GM21367 (cell line): ENCODE measurements at regions not wholly inside any gene's neighbourhood (a gene's known extent, or its start where the extent isn't known, plus 50 kb on each side); places are given as distances from the start of the nearest gene placed in this dataset.

Experiments
- ATAC-seq: cut with Tn5 transposase; IDR thresholded peaks from one replicate; pipeline ENCODE4 v1.9.1; 2021; ENCODE audit not compliant: unreplicated experiment

DNA sequence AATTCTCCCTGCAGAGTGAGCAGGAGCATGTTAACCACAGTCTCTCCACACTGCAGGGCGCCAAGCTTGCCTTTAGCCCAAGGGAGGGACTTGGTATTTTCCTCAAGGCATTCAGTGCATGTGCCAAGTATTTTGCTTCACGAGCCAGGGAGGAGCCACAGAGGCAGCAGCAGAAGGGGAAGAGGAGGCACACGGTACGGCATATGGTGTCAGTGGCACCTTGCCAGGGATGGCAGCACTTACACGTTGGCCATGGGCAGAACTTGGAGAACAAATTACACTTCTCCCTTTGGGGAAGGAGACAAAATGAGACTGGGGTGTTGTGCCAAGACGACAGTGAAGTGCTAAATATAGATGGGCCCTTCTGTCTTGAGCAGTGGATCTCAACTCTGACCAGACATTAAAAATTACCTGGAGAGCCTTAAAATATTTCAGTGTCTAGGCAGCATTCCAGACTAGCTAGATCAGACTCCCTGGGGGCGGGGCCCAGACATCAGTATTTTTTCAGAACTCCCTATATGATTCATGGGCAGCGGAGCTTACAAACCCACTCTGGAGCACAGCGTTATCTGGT, 155.8 kb downstream of the DRD1 start:
- no peak for ATAC-seq

GRCh38 chr5:175286981-175287380, 157.0 kb downstream of the DRD1 start:
- no peak for ATAC-seq

GRCh38 chr5:175285261-175285660, 158.7 kb downstream of the DRD1 start:
- no peak for ATAC-seq

GRCh38 chr5:175284806-175285205, 159.2 kb downstream of the DRD1 start:
- ATAC-seq = no peak

DNA sequence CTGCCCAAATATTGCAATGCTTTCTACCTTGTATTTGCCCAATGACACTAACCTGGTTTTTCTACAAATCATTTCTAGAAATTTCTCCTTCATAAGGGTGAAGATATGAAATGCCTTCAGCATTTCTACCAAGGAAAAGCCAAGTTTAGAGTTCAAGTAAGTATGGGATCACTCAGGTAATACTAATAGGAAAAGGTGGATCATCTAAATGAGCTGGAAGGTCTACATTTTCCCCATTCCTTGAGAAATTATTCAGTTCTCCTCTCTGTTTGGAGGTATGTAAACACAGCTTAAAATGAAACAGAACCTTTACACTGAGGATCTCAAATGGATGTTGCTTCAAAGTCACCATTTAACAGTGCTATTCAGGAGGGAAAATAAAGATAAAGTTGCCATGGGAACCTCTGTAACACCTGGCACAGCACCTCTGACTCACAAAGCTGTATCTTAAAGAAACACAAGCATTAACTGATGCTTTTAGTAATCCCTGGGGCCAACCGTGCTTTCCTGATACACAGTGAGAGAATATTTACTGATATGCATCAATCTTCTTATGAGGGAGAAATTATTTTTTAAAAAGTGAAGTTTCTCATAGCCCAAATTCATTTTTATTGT, 161.3 kb downstream of the DRD1 start:
- ATAC-seq = no peak

DNA sequence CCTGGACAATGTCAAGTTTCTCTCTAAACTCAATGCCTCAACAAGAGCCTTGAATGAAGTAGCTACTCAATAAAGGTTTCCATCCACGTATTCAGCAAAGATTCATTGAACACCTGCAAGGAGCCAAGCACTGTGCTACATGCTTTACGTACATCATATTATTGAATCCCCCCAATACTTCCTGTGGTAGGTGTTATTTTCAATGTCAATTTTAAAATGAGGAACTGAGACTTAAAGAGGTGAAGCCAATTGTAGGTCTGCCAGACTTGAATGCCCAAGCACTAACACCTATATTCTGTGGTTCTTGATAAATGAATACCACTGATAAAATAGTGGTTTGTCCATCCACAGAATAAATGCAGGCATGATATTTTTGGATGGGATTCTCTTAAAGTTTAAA, 162.3 kb downstream of the DRD1 start:
- peak; percentile 71 for ATAC-seq

DNA sequence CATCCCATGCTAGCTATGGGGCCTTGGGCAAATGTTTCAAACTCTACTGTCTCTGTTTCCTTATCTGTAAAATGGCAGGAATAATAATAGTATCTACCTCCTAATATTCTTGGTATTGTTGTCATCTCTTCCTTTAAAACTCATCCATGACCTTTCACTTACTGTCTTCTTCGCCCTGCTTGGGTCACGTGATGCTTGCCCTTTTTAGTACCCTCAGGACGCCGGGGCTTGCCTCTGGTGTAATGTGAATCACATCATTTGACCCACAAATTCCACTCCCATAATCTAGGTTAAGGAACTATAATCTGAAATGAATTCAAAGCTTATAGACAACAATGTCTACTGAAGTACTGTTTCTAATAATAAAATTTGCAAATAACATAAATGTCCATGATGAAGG, 162.7 kb downstream of the DRD1 start:
- ATAC-seq = no peak

DNA sequence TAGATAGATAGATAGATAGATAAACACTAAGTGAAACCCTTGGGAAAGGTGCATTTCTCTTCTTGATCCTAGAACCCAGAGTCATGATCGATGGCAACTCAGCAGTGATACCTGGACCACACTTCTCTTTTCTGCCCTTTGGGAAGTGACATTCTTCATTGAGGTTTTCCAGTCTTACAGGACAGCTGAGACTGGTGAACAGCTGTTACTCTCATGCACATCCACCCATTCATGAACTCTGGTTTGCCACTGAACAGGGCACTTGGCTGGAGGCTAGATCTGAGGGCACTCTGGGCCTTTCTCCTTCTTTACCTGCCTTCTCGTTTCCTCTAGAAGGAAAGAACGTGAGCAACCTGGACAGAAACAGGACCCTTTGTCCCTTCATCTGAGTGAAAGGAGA, 164.5 kb downstream of the DRD1 start:
- no peak for ATAC-seq

- ATAC-seq = no peak
Observed at GRCh38 chr5:175275748-175276147, 168.2 kb downstream of the DRD1 start.

- no peak for ATAC-seq
Observed at GRCh38 chr5:175275097-175275496, 168.9 kb downstream of the DRD1 start.

- ATAC-seq = no peak
Observed at GRCh38 chr5:175274171-175274570, 169.8 kb downstream of the DRD1 start.

GRCh38 chr5:175264406-175264805, 179.6 kb downstream of the DRD1 start:
- no peak for ATAC-seq

DNA sequence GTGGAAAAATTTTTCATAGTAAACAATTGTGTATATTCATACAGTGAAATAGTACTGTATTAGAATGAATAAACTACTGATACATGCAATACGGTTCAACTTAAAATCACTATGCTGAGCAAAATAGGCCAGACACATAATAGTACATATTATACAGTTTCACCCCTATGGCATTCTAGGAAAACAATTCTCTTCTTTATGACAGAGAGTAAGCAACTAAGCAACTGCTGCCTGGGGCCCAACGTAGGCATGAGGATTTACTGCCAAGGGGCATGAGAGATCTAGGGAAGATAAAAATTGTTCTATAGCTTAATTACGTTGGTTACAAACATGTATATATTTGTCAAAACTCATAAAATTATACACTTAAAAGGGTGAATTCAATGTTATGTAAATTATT, 180.2 kb downstream of the DRD1 start:
- no peak for ATAC-seq

- no peak for ATAC-seq
Observed at GRCh38 chr5:175261526-175261925, 182.5 kb downstream of the DRD1 start.

- no peak for ATAC-seq
Observed at GRCh38 chr5:175261037-175261436, 182.9 kb downstream of the DRD1 start.

- no peak for ATAC-seq
Observed at GRCh38 chr5:175257847-175258194, 186.2 kb downstream of the DRD1 start.

- no peak for ATAC-seq
Observed at GRCh38 chr5:175257128-175257846, 186.7 kb downstream of the DRD1 start.

DNA sequence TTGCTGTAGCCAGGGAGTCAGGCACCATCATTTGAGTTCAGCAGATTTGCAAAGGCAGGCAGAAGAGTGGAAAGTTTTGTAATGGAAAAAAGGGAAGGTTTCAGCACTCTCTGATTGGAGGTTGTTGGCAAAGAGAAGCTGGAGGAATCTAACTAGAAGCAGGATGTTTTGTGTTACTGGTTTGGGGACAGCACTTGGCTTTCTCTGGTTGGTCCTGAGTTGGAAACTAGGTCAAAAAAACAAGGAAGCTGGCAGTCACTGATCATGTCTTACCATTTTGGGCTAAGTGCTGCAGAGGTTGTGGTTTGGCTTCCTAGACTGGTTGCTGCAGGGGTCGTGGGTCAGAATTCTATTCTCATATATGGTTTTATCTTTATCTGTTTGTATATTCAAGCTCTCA, 189.8 kb downstream of the DRD1 start:
- ATAC-seq = no peak

- ATAC-seq = no peak
Observed at GRCh38 chr5:175253597-175253996, 190.4 kb downstream of the DRD1 start.

GRCh38 chr5:175252234-175252805, 191.7 kb downstream of the DRD1 start:
- no peak for ATAC-seq

- no peak for ATAC-seq
Observed at GRCh38 chr5:175250426-175250825, 193.6 kb downstream of the DRD1 start.

GRCh38 chr5:175248416-175248905, 195.5 kb downstream of the DRD1 start:
- ATAC-seq = no peak
